ENCODE measurements at regions not wholly inside any gene's neighbourhood (a gene's known extent, or its start where the extent isn't known, plus 50 kb on each side); places are given as distances from the start of the nearest gene placed in this dataset.

DNA sequence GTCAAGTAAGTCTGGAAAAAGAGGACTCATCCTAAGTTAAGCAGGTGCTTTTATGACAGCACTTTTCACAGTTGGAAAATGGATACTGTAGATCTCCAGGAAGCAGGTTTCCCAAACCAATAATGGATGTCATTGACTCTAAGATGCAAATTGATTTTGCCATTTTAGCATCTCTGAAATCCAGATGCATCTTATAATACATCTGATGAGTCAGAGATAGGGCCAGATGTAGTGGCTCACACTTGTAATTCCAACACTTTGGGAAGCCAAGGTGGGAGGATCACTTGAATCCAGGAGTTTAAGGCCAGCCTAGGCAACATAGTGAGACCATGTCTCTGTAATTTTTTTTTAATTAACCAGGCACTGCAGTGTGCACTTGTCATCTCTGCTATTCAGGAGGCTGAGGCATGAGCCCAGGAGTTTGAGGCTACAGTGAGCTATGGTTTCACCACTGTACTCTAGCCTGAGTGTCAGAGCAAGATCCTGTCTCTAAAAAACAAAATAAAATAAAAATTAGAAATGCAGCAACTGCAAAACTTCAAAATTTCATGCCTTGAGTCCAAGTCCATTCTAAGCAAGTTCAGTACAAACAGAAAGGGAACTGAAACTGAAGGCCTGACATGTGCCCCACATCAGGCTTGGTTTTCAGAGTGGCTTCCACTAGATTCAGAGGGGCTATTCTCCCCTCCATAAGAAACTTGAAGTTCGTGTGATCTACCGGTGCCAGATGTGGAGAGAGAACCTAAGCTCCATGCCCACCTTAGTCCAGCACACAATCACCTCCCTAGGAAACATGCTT is 267.8 kb upstream of the NCKAP5 start:
- no peak for TF ChIP-seq ZNF274 (IDR thresholded peaks at IDR 0.05; ENCODE audit: low read depth, low read length)
- no peak overlapping the region for H3K4me3 ChIP-seq (ENCODE audit: low read length)

DNA sequence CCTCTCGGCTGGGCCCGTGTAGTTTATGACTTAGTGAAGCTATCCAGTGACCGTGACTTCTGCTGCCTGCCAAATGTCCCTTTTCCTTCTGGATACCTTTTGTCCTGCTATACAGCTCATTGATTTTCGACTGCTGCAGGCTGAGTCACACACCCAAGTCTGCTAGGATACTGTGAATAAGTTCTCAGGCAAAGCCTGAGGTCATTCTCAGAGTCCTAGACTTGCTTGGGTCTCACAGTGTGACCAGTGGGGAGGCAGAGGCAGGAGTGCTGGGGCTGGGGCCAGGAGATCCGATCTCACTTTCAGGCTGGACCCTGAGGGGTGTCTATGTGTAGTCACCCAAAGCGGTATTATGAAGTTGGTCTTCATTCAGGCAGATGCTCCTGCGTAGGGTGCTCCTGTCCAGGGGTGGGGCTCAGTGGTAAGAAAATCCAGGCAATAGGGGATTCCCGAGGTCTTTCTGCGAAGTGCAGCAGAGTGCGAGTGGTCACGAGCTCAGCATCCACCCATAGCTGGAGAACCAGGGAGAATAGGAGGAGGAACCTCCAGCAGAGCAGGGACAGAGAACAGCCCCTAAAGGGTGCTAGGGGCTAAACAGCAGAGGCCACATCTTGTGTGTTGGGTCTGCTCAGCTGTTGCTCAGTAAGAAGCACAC is 268.6 kb upstream of the NCKAP5 start:
- no peak overlapping the region for H3K4me3 ChIP-seq (ENCODE audit: low read length)
- no peak for TF ChIP-seq ZNF274 (IDR thresholded peaks at IDR 0.05; ENCODE audit: low read depth, low read length)

DNA sequence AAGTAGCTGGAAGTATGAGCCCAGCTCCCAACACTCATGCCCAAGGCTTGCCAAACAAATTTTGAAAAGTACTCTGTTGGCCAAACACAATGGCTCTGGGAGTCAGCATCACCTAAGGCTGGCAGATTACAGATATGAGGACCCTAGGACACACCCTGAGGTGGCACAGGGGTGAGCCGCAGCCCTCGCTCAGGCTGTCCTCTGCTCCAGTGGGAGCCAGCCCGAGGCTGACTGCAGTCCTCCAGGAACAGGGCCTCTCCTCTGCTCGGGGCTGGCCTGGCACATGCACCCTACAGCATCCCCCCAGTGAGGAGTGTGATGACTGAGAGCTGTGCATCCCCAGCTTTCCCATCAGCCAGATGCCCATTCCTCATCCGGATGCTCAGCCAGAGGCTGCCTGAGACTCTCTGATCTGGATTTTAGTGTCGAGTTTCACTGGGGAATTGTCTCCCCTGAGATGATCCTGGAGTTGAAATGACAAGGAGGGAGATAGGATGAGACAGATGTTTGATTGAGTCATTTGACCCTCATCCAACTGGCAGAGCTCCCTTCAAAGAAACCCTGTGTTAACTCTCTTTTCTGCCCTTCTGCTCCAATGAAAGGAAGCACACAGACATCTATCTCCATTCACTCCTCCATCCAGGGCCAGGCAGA is 269.3 kb upstream of the NCKAP5 start:
- TF ChIP-seq ZNF274 (IDR thresholded peaks at IDR 0.05; ENCODE audit: low read depth, low read length) = no peak
- no peak overlapping the region for H3K4me3 ChIP-seq (ENCODE audit: low read length)

- no peak overlapping the region for H3K4me3 ChIP-seq (ENCODE audit: low read length)
- TF ChIP-seq ZNF274 (IDR thresholded peaks at IDR 0.05; ENCODE audit: low read depth, low read length) = no peak
These were observed 270.5 kb upstream of the NCKAP5 start for GRCh38 chr2:133838642-133839365.

DNA sequence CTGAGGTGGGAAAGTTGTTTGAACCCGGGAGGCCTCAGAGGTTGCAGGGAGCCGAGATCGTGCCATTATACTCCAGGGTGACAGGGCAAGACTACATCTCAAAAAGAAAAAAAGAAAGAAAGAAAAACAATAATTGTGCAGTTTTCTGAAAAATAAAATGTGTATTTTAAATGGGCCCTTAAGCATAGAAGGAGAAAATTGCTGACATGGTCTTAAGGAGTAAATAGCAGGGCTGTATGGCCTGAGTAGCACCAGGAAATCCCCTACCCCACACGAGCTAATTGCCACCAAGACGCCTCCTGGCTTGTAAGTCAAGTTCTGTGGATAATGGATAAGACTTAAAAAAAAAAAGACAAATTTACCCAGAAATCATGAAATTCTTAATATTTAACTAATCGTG is 271.4 kb upstream of the NCKAP5 start:
- TF ChIP-seq ZNF274 (IDR thresholded peaks at IDR 0.05; ENCODE audit: low read depth, low read length) = no peak
- H3K4me3 ChIP-seq (ENCODE audit: low read length) = no peak overlapping the region

DNA sequence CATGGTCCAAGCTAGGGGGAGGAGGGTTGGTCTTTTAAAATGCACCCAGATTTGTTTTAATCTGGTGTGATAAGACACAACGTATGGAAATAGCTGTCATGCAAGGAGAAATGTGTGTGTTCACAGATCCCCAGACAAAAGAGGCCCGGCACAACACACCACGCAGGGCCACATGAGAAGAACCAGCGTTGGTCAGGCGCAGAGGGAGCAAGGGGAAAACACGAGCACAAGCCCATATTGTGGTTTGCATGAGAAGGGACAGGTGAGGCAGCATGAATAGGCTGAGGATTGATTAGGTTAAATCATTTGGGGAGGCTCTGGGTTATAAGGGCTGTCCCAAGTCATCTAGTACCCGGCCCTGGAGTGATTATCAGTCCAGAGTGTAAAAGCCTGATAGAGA is 272.5 kb upstream of the NCKAP5 start:
- no peak for TF ChIP-seq ZNF274 (IDR thresholded peaks at IDR 0.05; ENCODE audit: low read depth, low read length)

GRCh38 chr2:133841900-133842299 is 273.6 kb upstream of the NCKAP5 start:
- TF ChIP-seq ZNF274 (IDR thresholded peaks at IDR 0.05; ENCODE audit: low read depth, low read length) = no peak

More for the DNA sequence above, 272.5 kb upstream of the NCKAP5 start:
- no peak overlapping the region for H3K4me3 ChIP-seq (ENCODE audit: low read length)

GRCh38 chr2:133842446-133842845 is 274.2 kb upstream of the NCKAP5 start:
- H3K4me3 ChIP-seq (ENCODE audit: low read length) = no peak overlapping the region
- TF ChIP-seq ZNF274 (IDR thresholded peaks at IDR 0.05; ENCODE audit: low read depth, low read length) = no peak

More at GRCh38 chr2:133841900-133842299, 273.6 kb upstream of the NCKAP5 start:
- H3K4me3 ChIP-seq (ENCODE audit: low read length) = no peak overlapping the region

GRCh38 chr2:133843091-133843490 is 274.8 kb upstream of the NCKAP5 start:
- no peak for TF ChIP-seq ZNF274 (IDR thresholded peaks at IDR 0.05; ENCODE audit: low read depth, low read length)

GRCh38 chr2:133843551-133843950 is 275.3 kb upstream of the NCKAP5 start:
- no peak for TF ChIP-seq ZNF274 (IDR thresholded peaks at IDR 0.05; ENCODE audit: low read depth, low read length)
- no peak overlapping the region for H3K4me3 ChIP-seq (ENCODE audit: low read length)

More at GRCh38 chr2:133843091-133843490, 274.8 kb upstream of the NCKAP5 start:
- no peak overlapping the region for H3K4me3 ChIP-seq (ENCODE audit: low read length)

DNA sequence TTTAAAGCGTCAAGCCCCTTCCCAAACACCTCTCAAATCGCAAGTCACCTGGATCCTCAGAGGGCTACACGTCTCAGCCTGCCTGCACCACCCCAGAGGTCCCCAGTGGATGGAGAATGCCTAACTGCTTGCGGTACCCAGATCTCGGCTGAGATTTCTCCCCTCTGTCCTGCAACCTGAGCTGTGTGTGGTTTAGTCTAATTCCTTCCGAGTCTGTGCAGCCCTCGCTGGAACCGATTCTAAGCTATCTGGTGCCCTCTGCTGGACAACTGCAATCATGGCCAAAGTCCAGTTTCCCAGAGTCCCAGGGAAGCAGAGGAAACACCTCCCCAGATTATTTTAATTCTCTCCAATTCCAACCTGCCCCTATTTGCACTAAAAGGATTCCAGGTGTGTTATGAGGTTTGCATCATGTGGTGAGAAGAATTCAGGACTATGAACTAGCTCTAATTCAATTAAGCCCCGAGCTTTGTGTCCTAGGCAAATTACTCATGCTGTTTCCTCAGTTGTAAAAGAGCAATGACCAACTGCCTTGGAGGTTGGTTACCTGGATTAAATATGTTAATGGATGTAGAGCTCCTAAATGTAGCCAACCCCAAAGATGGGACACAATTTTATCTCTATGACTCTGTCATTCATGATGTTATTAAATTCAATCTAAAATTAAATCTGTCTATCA is 276.1 kb upstream of the NCKAP5 start:
- no peak overlapping the region for H3K4me3 ChIP-seq (ENCODE audit: low read length)
- TF ChIP-seq ZNF274 (IDR thresholded peaks at IDR 0.05; ENCODE audit: low read depth, low read length) = no peak

GRCh38 chr2:133846476-133846875 is 278.2 kb upstream of the NCKAP5 start:
- no peak for TF ChIP-seq ZNF274 (IDR thresholded peaks at IDR 0.05; ENCODE audit: low read depth, low read length)
- H3K4me3 ChIP-seq (ENCODE audit: low read length) = no peak overlapping the region

DNA sequence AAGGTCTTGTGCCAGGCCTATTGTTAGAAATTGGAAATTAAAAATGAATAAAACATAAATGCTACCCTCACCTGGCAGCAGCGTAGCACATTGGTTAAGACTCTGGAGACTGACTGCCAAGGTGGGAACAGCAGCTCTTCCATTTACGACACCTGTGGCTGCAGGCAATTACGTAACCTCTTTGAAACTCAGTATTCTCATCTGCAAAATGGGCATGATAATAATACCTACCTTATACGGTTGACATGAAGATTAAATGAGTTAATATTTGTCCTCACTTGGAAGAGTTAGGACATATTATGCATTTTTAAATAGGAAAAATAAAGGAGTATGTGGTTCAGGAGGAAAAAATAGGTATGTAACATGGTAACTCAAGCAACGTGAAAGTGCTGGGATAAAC is 279.3 kb upstream of the NCKAP5 start:
- no peak overlapping the region for H3K4me3 ChIP-seq (ENCODE audit: low read length)
- TF ChIP-seq ZNF274 (IDR thresholded peaks at IDR 0.05; ENCODE audit: low read depth, low read length) = no peak

Measured in GM08714 (cell line).